ENCODE measurements at regions not wholly inside any gene's neighbourhood (a gene's known extent, or its start where the extent isn't known, plus 50 kb on each side); places are given as distances from the start of the nearest gene placed in this dataset.
"Not testable (repeated sequence)": the region's sequence is repeated elsewhere in the genome, so short reads cannot be mapped to it uniquely, and the experiment has no call there.

DNA sequence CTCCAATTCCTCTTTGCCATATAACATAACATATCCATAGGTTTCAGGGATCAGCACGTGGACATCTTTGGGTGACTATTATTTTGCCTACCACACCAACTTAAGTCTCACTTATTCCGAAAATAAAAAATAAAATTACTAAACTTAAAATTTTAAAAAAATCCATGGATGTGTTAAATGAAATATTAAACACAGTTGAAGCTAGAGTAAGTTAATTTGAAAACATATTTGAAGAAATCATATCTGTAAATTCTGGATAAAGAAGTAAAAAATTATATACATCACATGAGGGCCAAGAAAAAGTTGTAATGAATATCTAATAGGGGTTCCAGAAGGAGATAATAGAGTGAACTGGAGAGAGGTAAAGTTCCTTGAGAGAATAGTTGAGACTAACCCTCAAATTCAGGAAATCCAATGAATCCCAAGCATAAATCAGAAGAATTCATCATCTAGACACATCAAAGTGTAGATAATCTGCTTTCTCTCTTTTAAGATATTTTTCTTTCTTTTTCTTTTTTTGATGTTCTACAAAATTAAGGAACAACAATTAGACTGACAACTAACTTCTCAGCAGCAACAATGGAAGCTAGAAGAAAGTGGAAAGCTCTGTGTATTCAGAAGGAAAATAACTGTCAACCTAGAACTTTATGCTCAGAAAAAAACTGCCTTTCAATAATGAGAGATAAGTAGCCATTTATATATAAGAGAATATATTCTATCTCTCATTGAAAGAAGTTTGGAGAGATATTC is 147.4 kb downstream of the ABHD5 start:
- no peak for DNase-seq (ENCODE audit: low read depth in 2 of 2)

DNA sequence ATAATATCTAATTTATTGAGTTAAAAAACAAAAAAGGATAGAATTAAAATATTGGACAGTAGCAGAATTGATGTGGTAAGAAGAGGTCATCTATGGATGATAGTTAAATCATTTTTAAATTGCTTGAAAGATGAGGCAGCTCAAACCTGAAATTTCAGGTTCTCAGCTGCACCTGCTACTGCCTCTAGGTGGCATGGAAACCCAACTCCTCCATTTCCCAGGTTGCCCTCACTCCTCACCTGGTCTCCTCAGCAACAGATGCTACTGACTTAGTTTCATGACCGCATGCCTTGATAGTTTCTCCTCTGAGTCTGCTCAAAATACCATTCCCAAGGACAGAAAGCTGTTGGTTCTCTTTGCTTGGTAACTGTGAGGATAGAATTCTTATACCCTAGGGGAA is 148.1 kb downstream of the ABHD5 start:
- no peak for DNase-seq (ENCODE audit: low read depth in 2 of 2)

DNA sequence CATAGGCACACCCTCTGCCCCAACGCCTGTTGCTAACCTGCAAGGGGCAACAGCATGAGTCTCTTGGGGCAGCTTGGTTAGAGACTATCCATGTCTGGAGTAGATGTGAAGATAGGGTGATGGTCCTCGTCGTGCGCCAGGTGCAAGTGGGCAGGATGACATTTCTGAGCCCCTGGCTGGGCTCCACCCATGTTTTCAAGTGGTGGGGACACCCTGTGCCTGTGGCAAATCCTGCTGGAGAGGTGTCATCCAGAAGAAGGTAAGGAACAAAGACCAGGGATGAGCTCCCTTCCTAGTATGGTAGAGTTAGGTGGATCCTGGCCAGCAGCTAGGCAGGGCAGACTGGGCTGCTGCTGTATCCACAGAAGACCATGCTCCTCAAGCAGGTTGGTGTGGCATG is 152.6 kb downstream of the ABHD5 start:
- no peak for DNase-seq (ENCODE audit: low read depth in 2 of 2)

GRCh38 chr3:43844757-43845156 is 154.0 kb downstream of the ABHD5 start:
- DNase-seq (ENCODE audit: low read depth in 2 of 2): no peak

DNA sequence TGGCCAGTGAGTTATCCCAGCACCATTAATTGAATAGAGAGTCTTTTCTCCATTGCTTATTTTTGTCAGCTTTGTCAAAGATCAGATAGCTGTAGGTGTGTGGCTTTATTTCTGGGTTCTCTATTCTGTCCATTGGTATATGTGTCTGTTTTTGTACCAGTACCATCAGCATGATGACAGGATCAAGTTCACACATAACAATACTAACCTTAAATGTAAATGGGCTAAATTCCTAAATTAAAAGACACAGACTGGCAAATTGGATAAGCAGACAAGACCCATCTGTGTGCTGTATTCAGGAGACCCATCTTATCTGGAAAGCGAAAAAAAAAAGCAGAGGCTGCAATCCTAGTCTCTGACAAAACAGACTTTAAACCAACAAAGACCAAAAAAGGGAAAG is 154.8 kb downstream of the ABHD5 start:
- DNase-seq (ENCODE audit: low read depth in 2 of 2): not testable (repeated sequence)

- no peak for DNase-seq (ENCODE audit: low read depth in 2 of 2)
These were observed 161.3 kb downstream of the ABHD5 start for GRCh38 chr3:43852066-43852465.

GRCh38 chr3:43854283-43854682 is 163.5 kb downstream of the ABHD5 start:
- DNase-seq (ENCODE audit: low read depth in 2 of 2): no peak

DNA sequence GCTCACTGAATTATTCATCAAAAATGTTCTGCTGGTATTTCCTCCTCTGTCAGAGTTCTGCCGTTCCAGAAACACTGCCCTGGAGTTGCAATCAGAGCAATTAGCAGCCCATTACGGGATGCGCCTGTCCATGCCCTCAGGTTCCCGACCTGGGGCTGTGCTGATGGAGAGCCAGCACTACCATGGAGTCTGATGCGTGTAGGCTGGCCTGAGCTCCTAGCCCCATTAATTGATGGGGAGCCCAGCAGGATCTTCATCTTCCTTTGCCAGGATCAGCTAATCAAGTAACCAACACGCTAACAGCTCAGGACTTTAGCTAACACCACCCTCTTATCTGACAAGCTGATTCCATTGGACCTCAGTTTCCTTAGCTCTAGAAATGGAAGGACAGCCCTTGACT is 164.2 kb downstream of the ABHD5 start:
- DNase-seq (ENCODE audit: low read depth in 2 of 2): no peak

- no peak for DNase-seq (ENCODE audit: low read depth in 2 of 2)
These were observed 165.0 kb downstream of the ABHD5 start for GRCh38 chr3:43855674-43856299.

DNA sequence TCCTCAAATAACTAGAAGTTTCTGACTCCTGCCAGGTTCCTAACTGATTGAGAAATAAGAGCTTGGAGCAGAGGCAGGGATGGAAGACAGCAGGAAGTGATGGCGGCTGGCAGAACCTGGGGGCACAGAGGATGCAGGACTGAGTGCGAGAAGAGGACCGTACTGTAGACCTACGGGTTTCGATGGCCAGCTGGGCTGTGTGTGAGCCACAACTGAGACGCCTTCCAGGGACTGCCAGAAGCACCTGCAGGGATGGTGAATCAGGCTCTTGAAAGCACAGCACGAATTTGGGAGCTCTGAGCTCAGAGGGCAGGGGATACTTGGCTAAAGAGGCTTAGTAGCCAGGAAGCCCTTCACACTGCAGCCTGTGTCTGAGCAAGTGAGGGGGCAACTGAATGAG is 165.6 kb downstream of the ABHD5 start:
- no peak for DNase-seq (ENCODE audit: low read depth in 2 of 2)

GRCh38 chr3:43856761-43857160 is 166.0 kb downstream of the ABHD5 start:
- DNase-seq (ENCODE audit: low read depth in 2 of 2): no peak

DNA sequence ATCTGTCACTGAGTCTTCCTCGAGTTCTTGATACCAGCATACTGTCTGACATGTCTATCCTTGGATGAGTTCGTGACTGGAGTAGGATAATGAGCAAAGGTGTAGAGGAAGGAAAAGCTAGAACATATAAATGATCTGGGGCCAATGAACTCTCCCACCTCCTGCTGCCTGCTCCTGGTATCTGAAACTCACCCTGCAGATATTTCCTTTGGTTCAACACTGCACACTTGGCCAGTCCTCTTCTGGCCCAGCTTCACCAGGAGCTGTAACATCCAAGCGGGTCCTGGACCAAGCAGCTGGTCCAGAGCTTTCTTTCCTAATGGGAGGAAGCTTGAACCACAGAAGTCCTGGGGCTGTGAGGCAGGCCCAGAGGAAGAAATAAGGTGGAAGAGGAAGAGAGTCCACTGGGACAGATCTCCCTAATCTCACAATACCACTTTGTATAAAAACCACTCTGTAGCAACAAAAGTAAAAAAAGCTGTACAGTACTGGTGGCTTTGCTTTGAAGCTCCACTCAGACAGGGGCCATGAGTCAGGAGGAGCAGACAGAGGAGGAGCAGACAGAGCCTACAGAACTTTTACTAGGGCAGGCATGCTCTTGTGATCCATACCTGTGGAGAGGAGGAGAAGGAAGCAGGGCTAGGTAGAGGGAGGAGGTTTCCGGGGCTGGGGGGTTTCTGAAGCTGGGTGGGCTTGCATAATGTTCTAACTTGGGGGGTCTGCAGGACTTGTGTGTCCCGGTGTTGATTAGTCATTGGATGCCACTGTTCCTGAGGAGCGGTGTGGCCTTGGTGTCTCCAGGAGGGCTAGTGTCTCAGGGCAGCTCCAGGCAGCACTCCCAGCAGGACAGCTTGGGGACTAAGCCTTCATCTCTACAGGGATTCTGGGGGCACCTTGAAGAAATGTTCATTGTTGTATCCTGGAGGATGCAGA is 166.9 kb downstream of the ABHD5 start:
- no peak for DNase-seq (ENCODE audit: low read depth in 2 of 2)

DNA sequence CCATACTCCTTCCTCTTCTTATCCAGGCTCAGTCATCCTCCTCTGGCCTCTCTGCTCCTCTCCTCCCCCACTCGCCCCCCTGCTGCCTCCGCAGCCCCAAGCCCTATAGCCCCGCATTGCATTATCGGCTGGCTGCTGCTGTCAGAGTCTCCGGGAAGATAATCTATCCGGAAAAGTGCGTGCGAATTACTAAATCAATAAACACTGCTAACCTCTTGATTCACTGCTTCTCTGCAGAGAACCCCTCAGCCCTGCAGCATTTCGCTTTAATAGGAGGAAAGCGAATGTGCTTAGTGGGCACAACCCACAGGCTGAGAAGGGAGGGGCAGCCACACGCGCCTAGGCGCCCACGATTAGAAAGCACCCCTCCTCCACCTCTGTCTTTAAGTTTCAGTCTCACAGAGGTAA is 167.6 kb downstream of the ABHD5 start:
- no peak for DNase-seq (ENCODE audit: low read depth in 2 of 2)

- DNase-seq (ENCODE audit: low read depth in 2 of 2): no peak
These were observed 169.0 kb downstream of the ABHD5 start for GRCh38 chr3:43859766-43860165.

GRCh38 chr3:43861635-43862034 is 170.9 kb downstream of the ABHD5 start:
- no peak for DNase-seq (ENCODE audit: low read depth in 2 of 2)

GRCh38 chr3:43862470-43862869 is 171.7 kb downstream of the ABHD5 start:
- DNase-seq (ENCODE audit: low read depth in 2 of 2): no peak

DNA sequence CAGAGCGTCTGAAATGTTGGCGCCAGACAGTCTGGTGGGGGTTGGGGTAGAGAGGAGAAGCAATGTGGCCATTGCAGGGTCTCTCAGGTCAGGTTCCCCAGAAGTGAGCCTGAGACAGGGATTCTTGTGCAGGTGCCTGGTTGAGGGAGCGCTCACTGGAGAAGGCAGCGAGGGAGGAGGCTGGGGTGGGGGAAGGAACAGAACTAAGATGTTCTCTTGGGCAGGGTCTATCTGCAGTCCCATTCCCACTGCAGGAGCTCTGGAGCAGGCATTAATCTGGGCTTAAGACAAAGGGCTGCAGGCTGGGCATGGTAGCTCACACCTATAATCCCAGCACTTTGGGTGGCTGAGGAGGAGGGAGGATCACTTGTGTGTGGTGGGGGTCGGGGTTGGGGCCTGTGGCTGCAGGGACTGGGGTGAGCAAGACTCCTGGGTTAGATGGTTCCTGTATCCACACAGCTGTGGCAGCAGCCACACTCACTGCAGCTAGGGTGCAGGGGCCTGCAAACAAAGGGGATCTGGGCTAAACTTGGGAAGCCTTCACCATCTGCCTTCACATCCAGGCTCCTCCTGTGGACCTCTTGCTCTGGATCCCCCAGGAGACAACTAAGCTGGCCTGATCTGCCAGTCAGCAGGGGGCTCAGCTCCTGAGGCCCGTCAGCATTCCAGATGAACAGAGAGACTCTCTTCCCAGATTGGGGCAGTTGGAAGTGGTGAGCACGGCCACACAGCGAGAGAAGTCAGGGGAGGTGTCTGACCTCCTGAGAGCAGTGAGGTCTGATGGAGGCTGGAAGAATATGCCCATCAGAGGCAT is 172.5 kb downstream of the ABHD5 start:
- no peak for DNase-seq (ENCODE audit: low read depth in 2 of 2)

DNA sequence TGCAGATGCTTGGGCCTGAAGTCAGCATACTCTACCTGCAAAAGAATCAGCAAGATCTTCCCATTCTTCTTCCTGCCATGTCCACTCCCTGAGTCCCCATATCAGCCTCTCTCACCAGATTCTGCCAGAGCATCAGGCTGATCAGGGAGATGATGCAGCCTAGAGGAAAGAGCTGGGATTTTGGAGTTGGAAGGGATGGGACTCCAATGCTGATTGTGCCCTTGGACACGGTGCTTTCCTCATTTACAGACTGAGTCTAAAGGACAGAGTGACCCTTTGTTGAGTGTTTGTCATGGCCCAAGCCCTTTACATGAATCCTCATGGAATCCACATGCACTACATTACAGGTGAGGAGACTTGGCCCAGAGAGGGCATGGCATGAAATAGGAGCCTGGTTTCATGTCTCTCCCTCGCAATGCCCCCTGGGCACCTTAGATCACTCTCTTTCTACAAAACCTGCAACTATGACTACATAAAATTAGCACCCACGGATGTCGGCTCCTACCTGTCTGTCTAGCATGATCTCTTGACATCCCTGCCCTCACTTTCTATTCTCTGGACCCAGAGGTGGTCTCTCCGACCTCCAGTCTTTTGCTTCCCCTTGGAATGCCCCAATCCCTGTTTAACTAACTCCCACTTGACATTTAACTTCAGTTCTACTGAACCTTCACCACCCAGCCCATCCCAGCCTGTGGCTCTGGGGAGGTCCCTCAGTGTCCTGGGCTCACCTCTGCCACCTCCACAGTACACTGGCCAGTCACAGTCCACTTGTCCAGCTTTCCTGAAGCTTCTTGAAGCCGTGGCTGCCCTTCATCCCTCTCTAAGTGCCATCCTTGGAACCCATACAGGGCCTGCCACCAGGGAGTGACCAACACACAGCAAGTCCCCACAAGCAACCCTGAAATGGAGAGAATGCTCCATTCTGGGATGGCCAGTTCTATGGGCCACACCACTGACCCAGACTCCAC is 173.5 kb downstream of the ABHD5 start:
- no peak for DNase-seq (ENCODE audit: low read depth in 2 of 2)

DNA sequence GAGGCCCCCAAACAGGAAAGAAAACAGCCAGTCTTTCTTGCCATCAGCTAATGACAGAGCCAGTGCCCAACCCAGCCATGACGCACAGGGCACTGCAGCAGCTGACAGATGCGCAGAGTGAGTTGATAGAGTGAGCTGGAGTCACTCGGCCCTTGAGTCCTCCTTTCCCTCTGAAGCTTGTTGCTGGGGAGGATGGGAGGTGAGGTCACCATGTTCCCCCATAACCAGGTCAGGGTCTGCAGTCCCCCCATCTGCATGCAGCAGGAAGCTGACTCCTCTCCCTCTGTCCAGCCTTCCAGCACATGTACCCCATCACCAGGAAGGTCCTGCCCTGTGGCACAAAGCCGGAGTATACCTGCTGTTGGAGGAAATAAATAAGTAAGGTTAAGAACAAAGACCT is 174.6 kb downstream of the ABHD5 start:
- DNase-seq (ENCODE audit: low read depth in 2 of 2): no peak

- no peak for DNase-seq (ENCODE audit: low read depth in 2 of 2)
These were observed 175.3 kb downstream of the ABHD5 start for GRCh38 chr3:43865887-43866528.
